ENCODE measurements at regions not wholly inside any gene's neighbourhood (a gene's known extent, or its start where the extent isn't known, plus 50 kb on each side); places are given as distances from the start of the nearest gene placed in this dataset.
A peak's percentile ranks its signal among the peaks of the same experiment; 100 is the strongest.

DNA sequence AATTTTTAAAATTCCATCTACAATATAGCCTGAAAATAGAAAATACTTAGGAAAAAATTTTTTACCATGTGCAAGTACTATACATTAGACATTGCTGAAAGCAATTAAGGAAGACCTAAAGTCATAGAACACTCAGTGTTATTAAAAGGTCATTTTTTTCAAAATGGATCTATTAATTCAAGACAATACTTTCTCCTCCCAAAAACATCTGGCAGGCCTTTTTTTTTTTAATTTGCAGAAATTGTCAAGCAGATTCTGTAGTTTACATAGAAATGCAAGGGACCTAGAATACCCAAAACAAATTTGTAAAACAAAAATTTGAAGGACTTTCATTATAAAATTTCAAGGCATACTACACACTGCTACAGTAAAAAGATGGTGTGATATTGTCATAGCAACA lies 238.4 kb upstream of the VEPH1 start:
- DNase-seq = no peak

DNA sequence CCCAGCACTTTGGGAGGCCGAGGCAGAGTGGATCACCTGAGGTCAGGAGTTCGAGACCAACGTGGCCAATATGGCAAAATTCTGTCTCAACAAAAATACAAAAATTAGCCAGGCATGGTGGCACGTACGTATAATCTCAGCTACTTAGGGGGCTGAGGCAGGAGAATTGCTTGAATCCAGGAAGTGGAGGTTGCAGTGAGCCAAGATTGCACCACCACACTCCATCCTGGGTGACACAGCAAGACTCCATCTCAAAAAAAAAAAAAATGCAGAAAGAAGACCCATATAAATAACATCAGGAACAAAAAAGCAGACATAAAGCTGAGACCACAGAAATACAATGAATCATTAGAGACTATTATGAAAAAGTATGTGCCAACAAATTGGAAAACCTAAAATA lies 235.2 kb upstream of the VEPH1 start:
- DNase-seq = no peak

DNA sequence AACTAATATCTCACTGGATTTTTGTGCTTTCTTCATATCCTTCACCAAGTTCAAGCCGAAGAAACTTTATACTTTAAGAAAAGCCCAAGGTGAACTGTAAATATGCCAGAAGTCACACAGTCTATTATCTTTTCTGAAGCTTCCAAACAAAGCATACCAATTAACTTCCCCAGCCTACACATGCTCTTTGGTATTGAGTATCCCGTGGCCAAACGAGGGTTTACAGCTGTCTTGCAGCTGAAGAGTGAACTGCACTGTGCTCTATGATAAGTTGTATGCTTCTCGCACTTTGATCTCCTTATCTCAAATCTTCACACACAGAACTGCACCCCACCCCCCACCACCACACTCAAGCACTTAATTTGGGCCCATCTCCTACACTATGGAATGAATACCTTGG lies 215.6 kb upstream of the VEPH1 start:
- no peak for DNase-seq

DNA sequence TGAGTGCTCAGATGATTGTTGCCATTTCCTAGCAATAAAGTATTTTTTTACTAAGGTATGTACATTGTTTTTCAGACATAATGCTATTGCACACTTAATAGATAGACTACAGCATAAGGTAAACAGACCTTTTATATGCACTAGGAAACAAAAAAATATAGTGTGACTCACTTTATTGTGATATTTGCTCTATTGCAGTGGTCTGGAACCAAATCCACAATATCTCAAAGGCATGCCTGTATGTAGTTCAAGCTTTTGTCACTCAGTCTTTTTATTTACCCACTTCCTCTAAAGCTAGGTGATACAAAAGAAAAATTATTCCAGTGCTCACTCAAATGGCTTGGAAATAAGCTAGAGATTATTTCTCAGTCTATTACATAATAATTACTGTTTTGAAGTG lies 209.9 kb upstream of the VEPH1 start:
- DNase-seq = no peak

DNA sequence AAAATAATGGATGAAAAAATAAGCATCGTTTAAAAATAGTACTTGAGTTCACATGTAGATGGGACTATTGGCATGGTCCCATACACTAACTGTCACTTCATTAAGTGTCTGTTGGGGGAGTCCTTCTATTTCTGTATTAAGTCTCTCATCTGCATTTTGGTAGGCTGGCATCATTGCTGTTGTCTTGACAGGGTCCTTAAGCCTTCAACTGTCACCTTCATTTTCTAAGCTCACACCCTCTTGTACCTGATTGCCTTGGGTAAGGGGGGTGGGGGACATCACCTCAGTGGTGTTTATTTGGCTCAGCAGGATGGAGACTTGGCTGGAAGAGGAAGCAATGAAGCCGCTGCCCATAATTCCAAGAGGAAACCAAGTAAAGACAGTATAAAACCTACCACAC lies 202.0 kb upstream of the VEPH1 start:
- no peak for DNase-seq

DNA sequence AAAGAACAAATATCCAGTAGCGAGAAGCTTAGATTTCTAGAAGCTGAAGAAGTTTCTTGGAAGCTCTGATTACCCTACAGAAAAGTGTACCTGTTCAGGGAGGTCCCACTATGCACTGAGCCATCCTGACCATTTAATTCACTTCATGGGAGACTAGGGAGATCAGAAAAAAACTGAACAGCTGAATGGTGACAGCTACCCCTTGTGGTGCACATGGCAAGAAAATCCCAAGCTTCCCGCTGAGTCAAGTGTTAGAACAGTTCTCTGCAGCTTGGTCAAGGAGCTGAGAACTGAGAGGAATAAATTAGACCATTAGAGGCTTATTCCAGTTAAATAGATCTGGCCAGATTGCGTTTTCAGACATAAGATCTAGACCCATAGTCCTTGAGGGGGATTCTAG lies 197.2 kb upstream of the VEPH1 start:
- no peak for DNase-seq

DNA sequence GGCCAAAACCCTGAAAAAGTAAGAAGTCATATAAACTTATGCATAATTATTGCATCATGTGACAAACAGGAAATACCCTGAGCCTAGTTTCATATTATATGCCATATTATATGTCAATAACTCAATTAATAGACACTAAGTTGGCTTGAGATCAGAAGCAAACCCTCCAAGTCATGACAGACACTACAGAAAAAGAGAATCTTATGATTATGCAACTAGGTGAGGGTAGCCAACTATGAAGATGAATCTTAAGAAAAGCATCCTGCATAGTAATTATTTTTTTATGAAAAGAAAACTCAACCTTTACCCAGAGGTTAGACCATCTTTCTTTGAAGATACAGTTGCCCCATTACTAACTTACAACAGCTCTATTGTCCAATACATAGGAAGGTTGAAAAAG lies 192.4 kb upstream of the VEPH1 start:
- no peak for DNase-seq

DNA sequence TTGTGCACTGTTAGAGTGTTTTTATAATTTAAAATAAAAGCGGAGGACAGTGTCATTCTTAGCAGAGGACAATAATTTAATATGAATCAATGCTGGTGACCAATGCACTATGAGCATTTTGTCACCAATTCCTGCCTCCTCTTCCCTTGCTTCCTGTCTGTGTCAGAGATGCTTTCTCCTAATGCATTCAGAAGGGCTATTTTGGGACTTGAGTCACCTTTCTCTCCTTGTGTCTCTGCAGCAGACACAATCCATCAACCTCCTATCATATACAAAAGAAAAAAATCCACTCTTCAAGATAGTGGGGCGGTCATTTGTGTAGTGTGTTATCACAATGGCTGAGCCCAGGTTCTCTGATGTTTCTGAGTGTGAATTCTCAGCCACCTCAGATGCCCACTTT lies 191.9 kb upstream of the VEPH1 start:
- no peak for DNase-seq

DNA sequence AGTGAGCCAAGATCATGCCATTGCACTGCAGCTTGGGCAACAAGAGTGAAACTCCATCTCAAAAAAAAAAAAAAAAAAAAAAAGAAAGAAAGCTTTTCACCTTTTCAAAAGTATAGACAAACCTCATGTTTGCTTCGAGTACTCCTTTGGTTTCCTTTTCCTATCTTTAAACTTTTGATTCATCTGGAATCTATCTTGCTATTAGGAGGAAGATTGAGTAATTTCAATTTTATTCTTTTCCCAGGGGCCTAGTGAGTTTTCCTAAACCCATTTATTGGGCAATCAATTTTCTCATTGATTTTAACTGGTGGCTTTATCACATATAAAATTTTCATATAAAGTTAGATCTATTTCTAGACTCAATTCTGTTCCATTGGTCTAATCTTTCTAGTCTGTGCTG lies 190.5 kb upstream of the VEPH1 start:
- no peak for DNase-seq

DNA sequence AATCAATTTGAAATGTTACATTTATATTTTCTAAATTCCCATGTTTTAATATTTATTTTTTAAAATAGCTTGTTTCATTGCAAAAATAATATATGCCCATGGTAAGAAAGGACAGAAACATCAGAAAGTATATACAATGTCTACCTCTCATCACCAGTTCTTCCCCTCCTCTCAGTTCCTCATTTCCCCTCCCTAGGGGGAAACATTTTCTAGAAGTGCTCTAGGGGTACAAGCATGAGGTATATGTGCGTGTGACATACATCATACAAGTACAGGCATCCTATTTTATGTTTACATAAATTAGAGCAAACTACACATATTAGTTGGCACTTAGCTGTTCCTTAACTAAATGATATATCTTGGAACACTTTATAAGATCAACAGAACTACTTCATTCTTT lies 189.3 kb upstream of the VEPH1 start:
- no peak for DNase-seq

DNA sequence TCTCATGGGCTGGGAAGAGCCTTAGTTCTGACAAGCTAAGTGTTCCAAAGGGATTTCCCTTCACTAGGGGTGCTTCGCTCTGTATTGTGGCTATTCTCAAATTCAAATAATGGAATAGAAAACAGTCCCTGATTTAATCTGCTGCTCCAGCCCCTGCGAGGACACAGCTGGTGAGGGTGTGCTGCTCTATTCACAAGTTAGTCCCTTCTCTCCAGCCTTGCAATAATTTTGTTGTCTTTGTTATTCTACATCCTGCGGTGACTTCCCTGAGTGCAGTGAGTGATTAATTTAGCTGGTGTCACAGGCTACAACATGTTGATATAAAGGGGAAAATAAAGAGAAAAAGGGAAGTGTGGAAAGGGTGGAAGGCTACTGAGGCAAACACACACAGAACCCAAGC lies 180.5 kb upstream of the VEPH1 start:
- no peak for DNase-seq

DNA sequence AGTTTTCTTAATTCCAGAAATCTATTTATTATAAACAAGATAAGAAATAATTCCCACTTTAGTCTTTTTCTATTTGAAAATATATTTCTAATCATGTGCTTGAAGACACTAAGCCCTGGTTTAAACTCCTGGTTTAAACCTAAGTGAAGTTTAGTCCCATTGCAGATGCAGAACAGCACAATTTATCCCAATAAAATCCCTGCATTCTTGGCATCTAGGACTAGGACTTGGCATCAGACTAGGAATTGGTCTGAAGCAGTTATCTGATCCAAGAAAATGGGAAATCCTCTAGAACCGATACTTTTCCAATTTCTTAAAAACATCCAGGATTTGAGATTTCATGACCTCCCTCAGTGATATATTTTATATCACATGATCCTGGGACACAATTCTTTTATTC lies 168.8 kb upstream of the VEPH1 start:
- peak in 2 of 3 donors; percentile 15 to 46 for DNase-seq

DNA sequence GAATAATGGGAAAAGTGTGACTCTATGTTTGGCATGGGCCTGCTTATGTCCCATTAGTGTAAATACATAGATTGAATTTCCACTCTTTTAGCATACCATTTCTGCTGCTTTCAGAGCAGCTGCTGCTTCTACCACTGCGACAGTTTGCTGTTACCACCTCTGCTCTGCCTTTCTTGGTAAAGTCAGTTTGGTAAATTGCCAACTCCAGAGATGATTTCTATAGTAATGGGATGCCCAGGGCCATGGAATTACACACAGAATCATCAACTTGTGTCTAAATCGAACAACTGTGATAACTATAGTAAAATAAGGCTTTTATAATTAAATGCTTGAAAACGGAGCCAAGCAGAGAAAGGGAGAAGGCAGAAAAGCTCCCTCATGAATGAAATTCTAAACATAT lies 168.4 kb upstream of the VEPH1 start:
- no peak for DNase-seq

DNA sequence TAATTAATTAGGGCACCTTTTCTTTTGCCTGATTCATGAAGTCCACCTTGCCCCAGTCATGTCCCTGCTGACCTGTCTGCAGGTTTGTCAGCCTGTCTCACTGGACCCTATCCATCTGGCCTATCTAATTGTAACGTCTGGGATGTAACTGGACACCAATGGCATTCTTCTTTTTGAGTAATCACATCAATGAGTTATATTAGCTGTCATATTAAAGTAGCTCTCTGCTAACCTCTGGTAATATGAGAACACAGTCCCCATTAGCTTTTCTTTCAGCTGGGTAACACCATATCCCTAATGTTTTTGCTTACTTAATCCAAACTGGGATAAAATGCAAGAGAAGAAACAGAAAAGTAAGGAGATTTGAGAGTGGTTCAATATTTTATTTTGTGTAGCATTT lies 166.2 kb upstream of the VEPH1 start:
- no peak for DNase-seq

DNA sequence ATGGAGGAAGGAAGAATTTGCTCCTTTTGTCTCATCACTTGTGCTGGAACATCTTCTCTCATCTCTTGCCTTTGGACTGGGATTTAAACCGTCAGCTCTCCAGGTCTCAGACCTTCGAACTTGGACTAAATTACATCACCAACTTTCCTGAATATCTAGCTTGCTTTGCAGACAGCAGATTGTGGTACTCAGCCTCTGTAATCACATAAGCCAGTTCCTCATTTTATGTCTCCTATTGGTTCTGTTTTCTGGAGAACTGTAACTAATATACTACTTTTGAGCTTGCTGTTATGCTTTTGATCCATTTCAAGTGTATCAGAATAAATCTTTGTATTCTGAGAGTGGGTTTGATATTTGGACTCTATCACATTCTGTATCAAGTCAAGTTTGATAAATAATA lies 164.3 kb upstream of the VEPH1 start:
- no peak for DNase-seq

DNA sequence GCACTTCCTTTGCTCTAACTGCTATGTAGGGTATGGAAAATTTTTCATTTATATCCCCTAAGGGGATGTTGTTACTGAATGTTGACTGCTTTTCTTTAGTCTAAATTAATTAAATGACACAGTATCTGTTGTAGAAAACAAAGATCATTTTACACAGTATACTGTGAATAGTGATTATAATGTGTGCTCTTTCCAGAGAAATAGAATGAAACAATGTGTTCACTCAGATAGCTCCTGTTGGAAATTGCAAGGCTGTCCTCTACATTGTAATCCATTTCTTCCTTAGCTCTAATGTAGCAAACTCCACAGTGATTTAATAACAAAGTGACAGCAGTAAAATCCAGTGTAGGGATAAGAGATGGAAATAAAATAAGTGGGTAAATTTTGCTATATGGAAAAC lies 159.0 kb upstream of the VEPH1 start:
- DNase-seq = no peak

DNA sequence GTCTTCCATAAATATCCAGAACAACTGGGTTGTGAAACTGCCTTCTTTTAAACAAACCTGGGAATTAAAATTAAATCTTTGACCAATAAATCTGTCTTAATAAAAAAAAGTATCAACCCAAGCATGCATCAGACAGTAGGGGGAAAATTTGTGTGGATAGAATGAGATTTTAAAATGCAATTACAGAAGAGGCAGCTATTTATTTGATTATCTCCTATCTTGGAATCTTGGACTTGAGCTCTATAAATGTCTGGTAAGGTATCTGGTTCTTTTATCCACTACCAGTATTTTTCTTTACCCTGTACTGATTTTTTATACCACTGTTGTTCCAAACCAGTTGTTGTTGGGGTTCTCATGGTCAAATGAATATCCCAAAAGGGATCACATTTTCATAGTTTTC lies 157.6 kb upstream of the VEPH1 start:
- DNase-seq = no peak

DNA sequence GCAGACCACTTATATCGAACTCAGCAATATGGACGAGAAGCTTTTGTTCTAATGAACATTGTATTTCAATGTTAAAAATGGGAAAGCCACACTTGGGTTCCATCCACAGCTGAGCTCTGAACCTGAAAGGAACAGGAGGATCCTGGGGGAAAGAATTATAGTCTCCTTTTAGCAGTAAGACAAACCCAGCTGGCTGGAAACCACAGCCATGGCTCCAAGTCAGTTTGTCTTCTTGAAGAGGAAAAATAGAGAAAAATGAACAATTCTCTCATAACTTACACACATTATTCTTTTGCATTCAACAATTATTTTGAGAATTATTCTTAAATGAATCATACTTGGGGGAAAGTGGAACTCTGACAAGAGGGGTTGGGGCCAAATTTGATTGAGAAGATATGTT lies 149.2 kb upstream of the VEPH1 start:
- peak; percentile 31 to 78 (median 45) for DNase-seq

DNA sequence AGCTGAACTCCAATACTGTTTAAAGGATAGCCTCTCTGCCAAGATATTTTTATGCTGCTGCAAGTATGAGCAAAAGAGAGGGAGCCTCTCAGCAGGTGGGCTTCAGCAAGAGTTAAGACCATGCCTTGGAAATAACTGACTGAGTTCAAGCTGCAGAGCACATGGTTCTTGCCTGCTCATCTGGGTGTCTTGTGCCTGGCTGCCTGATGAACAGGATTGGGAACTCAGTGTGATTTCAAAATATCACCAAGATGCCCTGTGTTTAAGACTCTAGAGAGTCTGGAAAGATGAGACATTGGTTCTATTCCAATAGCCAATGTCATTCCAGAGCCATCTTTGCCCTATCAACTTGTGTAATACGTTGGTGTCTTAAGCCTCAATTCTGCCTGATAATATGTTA lies 147.5 kb upstream of the VEPH1 start:
- DNase-seq = no peak

DNA sequence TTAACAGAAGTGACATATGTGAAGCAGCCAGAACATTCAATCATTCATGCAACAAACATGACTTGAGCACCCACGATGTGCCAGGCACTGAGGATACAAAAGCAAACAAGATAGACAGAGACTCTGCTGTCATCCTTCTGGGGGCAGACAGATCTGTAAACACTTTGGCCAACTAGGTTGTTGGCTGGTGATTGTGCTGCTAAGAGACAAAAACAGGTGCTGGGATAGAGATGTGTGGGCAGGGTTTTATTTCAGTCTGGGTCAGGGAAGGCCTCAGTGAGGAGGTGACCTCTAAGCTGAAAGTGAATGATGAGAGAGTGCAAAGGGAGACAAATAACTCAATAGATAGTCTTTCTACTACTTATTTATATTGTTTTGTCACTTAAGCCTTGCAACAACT lies 147.0 kb upstream of the VEPH1 start:
- DNase-seq = no peak

DNA sequence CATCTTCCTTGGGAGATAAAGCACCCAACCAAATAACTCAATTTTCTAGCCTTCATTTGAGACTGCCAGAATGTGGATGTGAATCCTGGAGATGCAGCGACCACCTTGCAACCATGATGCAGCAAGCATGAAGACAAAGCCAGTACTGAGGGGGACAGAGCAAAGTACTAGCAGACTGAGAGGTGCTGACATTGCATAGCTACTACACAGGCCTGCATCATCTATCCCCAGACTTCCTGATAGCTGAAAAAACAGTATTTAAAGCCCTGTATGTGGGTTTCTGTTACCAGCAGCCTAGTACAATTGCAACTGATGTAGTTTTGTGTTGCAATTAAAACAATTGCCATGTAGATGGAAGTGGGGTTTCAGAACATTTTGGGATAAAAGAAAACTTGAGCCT lies 146.3 kb upstream of the VEPH1 start:
- DNase-seq = no peak

DNA sequence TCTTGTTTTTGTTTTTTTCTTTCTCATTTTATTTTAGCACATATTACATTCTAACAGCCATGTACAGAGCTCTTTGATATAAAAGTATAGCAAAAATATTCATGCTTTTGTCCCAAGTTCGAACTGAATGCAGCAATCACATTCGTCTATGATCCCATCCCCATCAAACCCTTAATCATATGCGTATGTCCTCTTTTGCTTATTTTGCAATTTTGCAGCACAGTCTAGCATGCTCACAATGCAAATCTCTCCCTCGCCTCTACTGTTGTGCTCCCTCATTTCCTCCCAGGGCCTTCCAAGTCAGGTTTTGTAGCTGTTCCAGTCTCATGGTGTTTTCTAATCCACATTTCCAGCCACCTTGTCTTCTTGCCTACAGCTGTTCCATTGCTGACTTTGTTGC lies 144.6 kb upstream of the VEPH1 start:
- DNase-seq = no peak

DNA sequence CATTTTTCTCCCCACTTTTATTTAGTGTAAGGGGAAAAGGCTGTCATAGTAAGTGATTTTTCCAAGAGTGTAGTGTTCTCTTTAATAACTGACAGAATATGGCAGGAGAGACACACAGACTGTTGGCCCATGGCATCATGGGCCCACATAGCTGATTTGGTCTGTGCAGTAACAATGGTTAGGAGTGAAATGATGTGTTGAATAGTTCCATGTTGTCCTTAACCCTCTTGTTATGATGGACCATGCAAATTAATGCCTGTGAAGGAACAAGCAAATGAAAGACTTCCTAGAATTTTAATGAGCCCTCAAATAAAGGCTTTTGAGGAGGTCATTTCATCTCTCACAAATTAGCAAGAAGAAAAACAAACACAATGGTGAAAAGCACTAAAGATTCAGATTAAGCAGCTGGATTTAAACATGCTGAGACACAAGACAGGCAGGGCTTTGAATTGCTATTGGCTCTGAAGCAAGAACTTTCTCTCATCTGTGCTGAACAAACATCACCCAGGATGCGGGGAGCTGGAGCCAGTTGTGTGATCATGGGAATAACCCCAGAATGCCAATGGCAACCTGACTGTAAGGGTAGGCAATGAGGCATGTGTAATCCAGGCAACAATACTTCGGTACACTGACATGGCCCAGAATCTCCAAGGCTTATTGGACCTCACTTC lies 136.7 kb upstream of the VEPH1 start:
- no peak for DNase-seq

DNA sequence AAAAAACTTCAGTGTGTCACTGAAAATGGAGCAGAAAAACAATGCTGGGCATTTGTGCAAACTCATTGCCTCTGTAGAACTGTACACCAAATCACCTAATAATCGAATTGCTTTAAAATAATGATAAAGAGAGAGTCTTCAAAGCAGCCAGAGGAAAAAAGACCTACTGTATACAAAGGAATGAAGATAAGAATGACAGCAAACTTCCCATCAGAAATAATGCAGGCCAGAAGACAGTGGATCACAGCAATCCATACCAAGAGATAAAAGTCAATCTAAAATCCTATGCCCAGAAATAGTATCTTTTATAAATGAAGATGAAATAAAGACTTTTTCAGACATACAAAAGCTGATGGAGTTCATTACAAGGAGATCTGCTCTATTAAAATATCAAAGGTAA lies 134.7 kb upstream of the VEPH1 start:
- no peak for DNase-seq

DNA sequence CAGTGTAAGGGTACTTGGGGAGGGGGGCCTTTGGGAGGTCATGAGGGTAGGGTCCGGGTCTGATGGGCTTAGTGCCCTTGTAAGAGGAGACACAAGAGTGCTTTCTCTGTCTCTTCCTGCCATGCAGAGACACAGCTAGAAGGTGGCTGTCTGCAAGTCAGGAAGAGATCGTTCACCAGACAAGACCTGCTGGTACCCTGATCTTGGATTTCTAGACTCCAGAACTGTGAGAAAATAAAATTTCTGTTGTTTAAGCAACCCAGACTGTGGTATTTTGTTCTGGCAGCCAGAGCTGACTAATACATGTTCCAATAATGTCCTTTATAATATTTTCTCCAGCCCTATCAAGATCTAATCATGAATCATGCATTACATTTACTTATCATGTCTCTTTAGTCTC lies 130.0 kb upstream of the VEPH1 start:
- DNase-seq = no peak

All from muscle of back (tissue), 3 donors.